Right atrium auricular region (tissue), 2 donors: ENCODE measurements at regions not wholly inside any gene's neighbourhood (a gene's known extent, or its start where the extent isn't known, plus 50 kb on each side); places are given as distances from the start of the nearest gene placed in this dataset.
"Not testable (repeated sequence)": the region's sequence is repeated elsewhere in the genome, so short reads cannot be mapped to it uniquely, and the experiment has no call there.

Experiments used
- DNase-seq: peaks from one replicate; pipeline ENCODE4 v3.0.0-alpha.2; 2019; ENCODE audit warnings: low spot score
- H3K27ac ChIP-seq, 2 donors: fragments of 200-600 bp; sonication (generic); 1 replicate in 1 of 2; 2 replicates in 1 of 2; pipeline ENCODE4 v1.5.1; 2016 to 2019
- H3K27me3 ChIP-seq, 2 donors: fragments of 200-600 bp; sonication (generic); one replicate each; pipeline versions ENCODE4 v1.5.1 to v1.6.0; 2017 to 2019
- H3K36me3 ChIP-seq: fragments of 200-600 bp; sonication (generic); one replicate; pipeline ENCODE4 v1.5.1; 2016
- H3K4me1 ChIP-seq, 2 donors: fragments of 200-600 bp; sonication (generic); one replicate each; pipeline versions ENCODE4 v1.5.1 to v1.6.0; 2017 to 2019
- H3K4me3 ChIP-seq, 2 donors: fragments of 200-600 bp; sonication (generic); 1 replicate in 1 of 2; 2 replicates in 1 of 2; pipeline ENCODE4 v1.5.1; 2017 to 2019; ENCODE audit warnings: mild to moderate bottlenecking in 1 of 2, moderate library complexity in 1 of 2
- H3K9me3 ChIP-seq, 2 donors: fragments of 200-600 bp; sonication (generic); one replicate each; pipeline ENCODE4 v1.5.1; 2019
- CTCF ChIP-seq, 2 donors: fragments of 200-600 bp; sonication (generic); IDR thresholded peaks; one replicate each; pipeline ENCODE4 v1.5.1; 2019; ENCODE audit warnings: antibody characterized with exemption in 2 of 2

GRCh38 chr2:60352491-60353405 is 200.7 kb downstream of the BCL11A start:
- Histone ChIP-seq H3K9me3 (no peaks in the 10 kb centered on the region), H3K4me3 (no peak overlapping the region), H3K36me3 (no peaks in the 10 kb centered on the region), H3K27ac (no peak overlapping the region), H3K27me3 (no peaks in the 10 kb centered on the region), H3K4me1 (no peaks in the 10 kb centered on the region)
- DNase-seq = no peak
- TF ChIP-seq CTCF (IDR thresholded peaks at IDR 0.05) = no peak

GRCh38 chr2:60351802-60352201 is 201.7 kb downstream of the BCL11A start:
- Histone ChIP-seq H3K4me3 (no peak overlapping the region), H3K9me3 (no peaks in the 10 kb centered on the region), H3K4me1 (no peaks in the 10 kb centered on the region), H3K36me3 (no peaks in the 10 kb centered on the region), H3K27ac (no peak overlapping the region), H3K27me3 (no peaks in the 10 kb centered on the region)
- no peak for TF ChIP-seq CTCF (IDR thresholded peaks at IDR 0.05)
- DNase-seq = no peak

- Histone ChIP-seq H3K9me3 (no peaks in the 10 kb centered on the region), H3K27ac (no peak overlapping the region), H3K27me3 (no peaks in the 10 kb centered on the region), H3K36me3 (no peaks in the 10 kb centered on the region), H3K4me3 (no peak overlapping the region), H3K4me1 (no peaks in the 10 kb centered on the region)
- TF ChIP-seq CTCF (IDR thresholded peaks at IDR 0.05) = no peak
- no peak for DNase-seq
These were observed 202.1 kb downstream of the BCL11A start for GRCh38 chr2:60351321-60351720.

GRCh38 chr2:60350791-60351190 is 202.7 kb downstream of the BCL11A start:
- no peak for TF ChIP-seq CTCF (IDR thresholded peaks at IDR 0.05)
- H3K4me3 ChIP-seq = no peak overlapping the region
- no peaks in the 10 kb centered on the region for H3K27me3 ChIP-seq
- H3K27ac ChIP-seq = no peak overlapping the region
- H3K4me1 ChIP-seq = no peaks in the 10 kb centered on the region
- no peak for DNase-seq
- H3K36me3 ChIP-seq = no peaks in the 10 kb centered on the region
- H3K9me3 ChIP-seq = no peaks in the 10 kb centered on the region

- no peak for DNase-seq
- H3K4me1 ChIP-seq = no peaks in the 10 kb centered on the region
- no peaks in the 10 kb centered on the region for H3K27me3 ChIP-seq
- H3K9me3 ChIP-seq = no peaks in the 10 kb centered on the region
- H3K4me3 ChIP-seq = no peak overlapping the region
- no peak overlapping the region for H3K27ac ChIP-seq
- H3K36me3 ChIP-seq = no peaks in the 10 kb centered on the region
- no peak for TF ChIP-seq CTCF (IDR thresholded peaks at IDR 0.05)
These were observed 205.7 kb downstream of the BCL11A start for GRCh38 chr2:60347781-60348180.

- H3K4me1 ChIP-seq, H3K27ac ChIP-seq, H3K36me3 ChIP-seq, H3K9me3 ChIP-seq, DNase-seq, H3K4me3 ChIP-seq, H3K27me3 ChIP-seq: not testable (repeated sequence)
These were observed 211.0 kb downstream of the BCL11A start for GRCh38 chr2:60342491-60342890.
